Mesothelial cell of epicardium (in vitro differentiated cells): ENCODE measurements at regions not wholly inside any gene's neighbourhood (a gene's known extent, or its start where the extent isn't known, plus 50 kb on each side); places are given as distances from the start of the nearest gene placed in this dataset.

Experiments
- DNase-seq, 2 experiments: peaks; one replicate each; pipeline ENCODE4 v3.0.0; 2021; ENCODE audit warnings: low spot score in 2 of 2; ENCODE audit not compliant: unreplicated experiment in 2 of 2
- H3K27ac Mint-ChIP-seq: 2 replicates; pipeline ENCODE4 v1.8.0; 2021; ENCODE audit warnings: mixed read lengths
- H3K27me3 Mint-ChIP-seq: 2 replicates; pipeline ENCODE4 v1.8.0; 2021; ENCODE audit warnings: low read depth, mixed read lengths
- H3K36me3 Mint-ChIP-seq: 2 replicates; pipeline ENCODE4 v1.8.0; 2021; ENCODE audit warnings: mixed read lengths
- H3K4me1 Mint-ChIP-seq: 2 replicates; pipeline ENCODE4 v1.8.0; 2021; ENCODE audit warnings: mixed read lengths
- H3K4me3 Mint-ChIP-seq: 2 replicates; pipeline ENCODE4 v1.8.0; 2021; ENCODE audit warnings: mild to moderate bottlenecking, moderate library complexity, mixed read lengths
- H3K9me3 Mint-ChIP-seq: 2 replicates; pipeline ENCODE4 v1.8.0; 2021; ENCODE audit warnings: mixed read lengths
- CTCF ChIP-seq: fragments of 200-600 bp; sonication (generic); IDR thresholded peaks from one replicate; pipeline ENCODE4 v1.5.0; 2021; ENCODE audit warnings: antibody characterized with exemption; ENCODE audit not compliant: unreplicated experiment

- no peak for DNase-seq
- no peak overlapping the region for H3K27ac Mint-ChIP-seq
- no peak for TF ChIP-seq CTCF
- H3K4me1 Mint-ChIP-seq, result no peaks in the 10 kb centered on the region
- H3K27me3 Mint-ChIP-seq, result peaks cover 10% of the 10 kb centered on the region
- no peaks in the 10 kb centered on the region for H3K36me3 Mint-ChIP-seq
- H3K4me3 Mint-ChIP-seq, result no peak overlapping the region
- no peaks in the 10 kb centered on the region for H3K9me3 Mint-ChIP-seq
Measured at GRCh38 chr13:61358599-61358998, 57.0 kb downstream of the PCDH20 start.

GRCh38 chr13:61350341-61350740 is 65.3 kb downstream of the PCDH20 start:
- no peaks in the 10 kb centered on the region for H3K9me3 Mint-ChIP-seq
- no peak overlapping the region for H3K4me3 Mint-ChIP-seq
- no peak for TF ChIP-seq CTCF
- H3K4me1 Mint-ChIP-seq, result no peaks in the 10 kb centered on the region
- H3K36me3 Mint-ChIP-seq, result no peaks in the 10 kb centered on the region
- H3K27me3 Mint-ChIP-seq, result peaks cover 12% of the 10 kb centered on the region
- DNase-seq, result no peak
- no peak overlapping the region for H3K27ac Mint-ChIP-seq

GRCh38 chr13:61339054-61339621 is 76.5 kb downstream of the PCDH20 start:
- no peak for DNase-seq
- H3K4me3 Mint-ChIP-seq, result no peak overlapping the region
- H3K9me3 Mint-ChIP-seq, result no peaks in the 10 kb centered on the region
- no peaks in the 10 kb centered on the region for H3K4me1 Mint-ChIP-seq
- H3K27me3 Mint-ChIP-seq, result peaks cover 4% of the 10 kb centered on the region
- H3K36me3 Mint-ChIP-seq, result no peaks in the 10 kb centered on the region
- TF ChIP-seq CTCF, result no peak
- H3K27ac Mint-ChIP-seq, result no peak overlapping the region

GRCh38 chr13:61316647-61317046 is 99.0 kb downstream of the PCDH20 start:
- no peak overlapping the region for H3K27ac Mint-ChIP-seq
- H3K36me3 Mint-ChIP-seq, result no peaks in the 10 kb centered on the region
- no peak for DNase-seq
- H3K4me1 Mint-ChIP-seq, result no peaks in the 10 kb centered on the region
- no peak overlapping the region for H3K4me3 Mint-ChIP-seq
- no peaks in the 10 kb centered on the region for H3K27me3 Mint-ChIP-seq
- no peak for TF ChIP-seq CTCF
- peaks cover 19% of the 10 kb centered on the region for H3K9me3 Mint-ChIP-seq

- no peaks in the 10 kb centered on the region for H3K36me3 Mint-ChIP-seq
- DNase-seq, result no peak
- H3K9me3 Mint-ChIP-seq, result no peaks in the 10 kb centered on the region
- no peak overlapping the region for H3K27ac Mint-ChIP-seq
- TF ChIP-seq CTCF, result no peak
- no peaks in the 10 kb centered on the region for H3K27me3 Mint-ChIP-seq
- no peak overlapping the region for H3K4me3 Mint-ChIP-seq
- H3K4me1 Mint-ChIP-seq, result no peaks in the 10 kb centered on the region
Measured at GRCh38 chr13:61294467-61295191, 121.0 kb downstream of the PCDH20 start.
